Mesenchymal stem cell (in vitro differentiated cells and primary cell): ENCODE measurements at regions not wholly inside any gene's neighbourhood (a gene's known extent, or its start where the extent isn't known, plus 50 kb on each side); places are given as distances from the start of the nearest gene placed in this dataset.

Experiments
- DNase-seq: peaks from one replicate; pipeline ENCODE4 v3.0.0-alpha.2; 2013
- H2AFZ ChIP-seq: one replicate; pipeline ENCODE4 v1.6.1; 2013; ENCODE audit warnings: low read depth, mild to moderate bottlenecking, control low read depth, inconsistent platforms, low read length, moderate library complexity
- H2AK5ac ChIP-seq: 2 replicates; pipeline ENCODE4 v1.6.1; 2013; ENCODE audit warnings: low read length, moderate library complexity, mild to moderate bottlenecking, inconsistent platforms; ENCODE audit not compliant: severe bottlenecking
- H2BK120ac ChIP-seq: one replicate; pipeline ENCODE4 v1.6.1; 2013; ENCODE audit warnings: low read depth, mild to moderate bottlenecking, inconsistent platforms, low read length, moderate library complexity
- H2BK12ac ChIP-seq, 2 experiments: one replicate each; pipeline ENCODE4 v1.6.1; 2013; ENCODE audit warnings: inconsistent platforms in 2 of 2, low read length in 2 of 2, mild to moderate bottlenecking in 2 of 2, moderate library complexity in 2 of 2, control low read depth in 1 of 2
- H2BK15ac ChIP-seq: one replicate; pipeline ENCODE4 v1.6.1; 2013; ENCODE audit warnings: mild to moderate bottlenecking, low read depth, inconsistent platforms; ENCODE audit not compliant: poor library complexity, severe bottlenecking
- H2BK5ac ChIP-seq: 2 replicates; pipeline ENCODE4 v1.6.1; 2013; ENCODE audit warnings: low read depth, mild to moderate bottlenecking, low read length, control low read depth, inconsistent platforms; ENCODE audit not compliant: poor library complexity, severe bottlenecking
- H3K14ac ChIP-seq, 2 experiments: one replicate each; pipeline ENCODE4 v1.6.1; 2013; ENCODE audit warnings: inconsistent platforms in 2 of 2, low read length in 2 of 2, control low read depth in 1 of 2, mild to moderate bottlenecking in 1 of 2, moderate library complexity in 1 of 2
- H3K18ac ChIP-seq, 2 experiments: one replicate each; pipeline ENCODE4 v1.6.1; 2013; ENCODE audit warnings: inconsistent platforms in 2 of 2, low read length in 2 of 2, control low read depth in 1 of 2, low read depth in 1 of 2, mild to moderate bottlenecking in 1 of 2
- H3K23ac ChIP-seq, 2 experiments: one replicate each; pipeline ENCODE4 v1.6.1; 2013; ENCODE audit warnings: inconsistent platforms in 2 of 2, low read length in 2 of 2, mild to moderate bottlenecking in 2 of 2, moderate library complexity in 2 of 2, control low read depth in 1 of 2
- H3K27ac ChIP-seq: 2 replicates; pipeline ENCODE4 v1.5.1; 2013; ENCODE audit warnings: mild to moderate bottlenecking, moderate library complexity, low read length, control low read depth, inconsistent platforms; ENCODE audit not compliant: poor library complexity, severe bottlenecking
- H3K27me3 ChIP-seq, 2 experiments: 2 replicates each; pipeline versions ENCODE4 v1.6.1 to v1.7.0; 2013; ENCODE audit warnings: low read length in 2 of 2, mild to moderate bottlenecking in 2 of 2, moderate library complexity in 2 of 2, control low read depth in 1 of 2, inconsistent platforms in 1 of 2; ENCODE audit not compliant: control insufficient read depth in 1 of 2, insufficient read depth in 1 of 2
- H3K36me3 ChIP-seq, 2 experiments: 2 replicates each; pipeline versions ENCODE4 v1.6.1 to v1.7.0; 2013; ENCODE audit warnings: low read length in 2 of 2, control low read depth in 1 of 2, inconsistent platforms in 1 of 2, low read depth in 1 of 2, mild to moderate bottlenecking in 1 of 2; ENCODE audit not compliant: insufficient read depth in 2 of 2, control insufficient read depth in 1 of 2
- H3K4ac ChIP-seq, 2 experiments: one replicate each; pipeline ENCODE4 v1.6.1; 2013; ENCODE audit warnings: inconsistent platforms in 2 of 2, low read length in 2 of 2, mild to moderate bottlenecking in 2 of 2, moderate library complexity in 2 of 2, control low read depth in 1 of 2, low read depth in 1 of 2
- H3K4me1 ChIP-seq: 2 replicates; pipeline ENCODE4 v1.6.1; 2013; ENCODE audit warnings: low read depth, low read length, control low read depth; ENCODE audit not compliant: control insufficient read depth, insufficient read depth
- H3K4me2 ChIP-seq: 2 replicates; pipeline ENCODE4 v1.6.1; 2013; ENCODE audit warnings: low read length, mild to moderate bottlenecking, inconsistent platforms; ENCODE audit not compliant: poor library complexity, severe bottlenecking
- H3K4me3 ChIP-seq, 2 experiments: 2 replicates each; pipeline versions ENCODE4 v1.5.1 to v1.7.0; 2013; ENCODE audit warnings: low read length in 2 of 2, mild to moderate bottlenecking in 2 of 2, control low read depth in 1 of 2, low read depth in 1 of 2; ENCODE audit not compliant: insufficient read depth in 1 of 2
- H3K79me1 ChIP-seq: replicated peaks from 2 replicates; pipeline ENCODE4 v1.6.1; 2013; ENCODE audit warnings: mild to moderate bottlenecking, control low read depth, low read length, inconsistent platforms; ENCODE audit not compliant: poor library complexity, severe bottlenecking
- H3K9ac ChIP-seq: 2 replicates; pipeline ENCODE4 v1.7.0; 2013; ENCODE audit warnings: mild to moderate bottlenecking, low read length, moderate library complexity
- H3K9me3 ChIP-seq: 2 replicates; pipeline ENCODE4 v1.7.0; 2013; ENCODE audit warnings: mild to moderate bottlenecking, low read length; ENCODE audit not compliant: control insufficient read depth
- H4K8ac ChIP-seq: one replicate; pipeline ENCODE4 v1.6.1; 2013; ENCODE audit warnings: inconsistent platforms, mild to moderate bottlenecking, low read length, moderate library complexity
- H4K91ac ChIP-seq: one replicate; pipeline ENCODE4 v1.6.1; 2013; ENCODE audit warnings: mild to moderate bottlenecking, low read length, inconsistent platforms
- WGBS: methylation state at CpG from one replicate; pipeline ENCODE4 v1.1.7; 2013; ENCODE audit warnings: mixed read lengths; 5-methylcytosine and 5-hydroxymethylcytosine counted together

GRCh38 chrX:134734466-134734952, 62.5 kb downstream of the PABIR2 start:
- peaks cover 0 to 44% of the 10 kb centered on the region in 2 experiments for H3K27me3 ChIP-seq
- 41% methylated on average over 4 of the region's 4 CpGs for WGBS

GRCh38 chrX:134733591-134733990, 63.4 kb downstream of the PABIR2 start:
- Histone ChIP-seq H3K4ac (no peak overlapping the region), H3K4me2 (no peak overlapping the region), H2BK5ac (no peak overlapping the region), H3K36me3 (no peaks in the 10 kb centered on the region), H2AFZ (no peak overlapping the region), H2AK5ac (no peak overlapping the region), H2BK15ac (no peak overlapping the region), H4K91ac (peak overlapping the region; percentile 15), H3K4me3 (no peak overlapping the region), H3K4me1 (peaks cover 4% of the 10 kb centered on the region), H3K9ac (no peak overlapping the region), H3K27ac (no peak overlapping the region), H4K8ac (peak overlapping the region; percentile 80), H3K79me1 (no peaks in the 10 kb centered on the region), H3K18ac (peak overlapping the region; percentile 52 to 54), H2BK120ac (peak overlapping the region; percentile 61), H3K23ac (no peak overlapping the region), H2BK12ac (peak overlapping the region in 1 of 2 experiments; percentile 25), H3K9me3 (no peaks in the 10 kb centered on the region), H3K27me3 (peaks cover 0 to 39% of the 10 kb centered on the region in 2 experiments), H3K14ac (peak overlapping the region in 1 of 2 experiments; percentile 48)
- no peak for DNase-seq
- 69% methylated on average over 2 of the region's 2 CpGs for WGBS

More at GRCh38 chrX:134734466-134734952, 62.5 kb downstream of the PABIR2 start:
- H2BK15ac ChIP-seq, result peak overlapping the region; percentile 90
- no peaks in the 10 kb centered on the region for H3K36me3 ChIP-seq
- H3K18ac ChIP-seq, result peak overlapping the region; percentile 62 to 70
- no peak overlapping the region for H3K4me3 ChIP-seq
- H3K4me1 ChIP-seq, result peaks cover 4% of the 10 kb centered on the region
- H3K14ac ChIP-seq, result no peak overlapping the region
- H2BK120ac ChIP-seq, result no peak overlapping the region
- no peak overlapping the region for H2BK5ac ChIP-seq
- no peak overlapping the region for H3K9ac ChIP-seq
- H4K91ac ChIP-seq, result peak overlapping the region; percentile 61
- H3K4ac ChIP-seq, result peak overlapping the region; percentile 67 to 75
- H3K4me2 ChIP-seq, result no peak overlapping the region
- no peaks in the 10 kb centered on the region for H3K79me1 ChIP-seq
- H2AFZ ChIP-seq, result no peak overlapping the region
- no peak overlapping the region for H3K23ac ChIP-seq
- H3K9me3 ChIP-seq, result no peaks in the 10 kb centered on the region
- no peak overlapping the region for H2AK5ac ChIP-seq
- no peak overlapping the region for H3K27ac ChIP-seq
- DNase-seq, result peak; percentile 44
- H2BK12ac ChIP-seq, result peak overlapping the region in 1 of 2 experiments; percentile 66
- H4K8ac ChIP-seq, result peak overlapping the region; percentile 80

GRCh38 chrX:134732676-134733075, 64.3 kb downstream of the PABIR2 start:
- no peak for DNase-seq
- Histone ChIP-seq H3K9me3 (no peaks in the 10 kb centered on the region), H3K23ac (no peak overlapping the region), H3K27ac (no peak overlapping the region), H2BK5ac (no peak overlapping the region), H2AFZ (no peak overlapping the region), H3K27me3 (peaks cover 0 to 31% of the 10 kb centered on the region in 2 experiments), H4K91ac (no peak overlapping the region), H3K36me3 (no peaks in the 10 kb centered on the region), H3K4me2 (no peak overlapping the region), H4K8ac (no peak overlapping the region), H3K18ac (peak overlapping the region in 1 of 2 experiments; percentile 9), H3K4ac (no peak overlapping the region), H3K14ac (no peak overlapping the region), H2BK15ac (no peak overlapping the region), H2AK5ac (no peak overlapping the region), H2BK120ac (no peak overlapping the region), H3K9ac (no peak overlapping the region), H2BK12ac (peak overlapping the region in 1 of 2 experiments; percentile 39), H3K4me3 (no peak overlapping the region), H3K79me1 (no peaks in the 10 kb centered on the region), H3K4me1 (peaks cover 4% of the 10 kb centered on the region)
- 84% methylated on average over 6 of the region's 6 CpGs for WGBS

GRCh38 chrX:134732152-134732551, 64.9 kb downstream of the PABIR2 start:
- Histone ChIP-seq H3K27me3 (peaks cover 0 to 31% of the 10 kb centered on the region in 2 experiments), H2AK5ac (no peak overlapping the region), H3K4me2 (no peak overlapping the region), H3K4me3 (no peak overlapping the region), H3K14ac (no peak overlapping the region), H4K8ac (no peak overlapping the region), H2BK120ac (no peak overlapping the region), H3K36me3 (no peaks in the 10 kb centered on the region), H3K23ac (no peak overlapping the region), H2BK12ac (no peak overlapping the region), H3K79me1 (no peaks in the 10 kb centered on the region), H3K4ac (no peak overlapping the region), H2AFZ (no peak overlapping the region), H3K18ac (no peak overlapping the region), H3K9ac (no peak overlapping the region), H4K91ac (no peak overlapping the region), H3K4me1 (peaks cover 4% of the 10 kb centered on the region), H2BK15ac (no peak overlapping the region), H3K9me3 (no peaks in the 10 kb centered on the region), H2BK5ac (no peak overlapping the region), H3K27ac (no peak overlapping the region)
- WGBS, result 100% methylated on average over 1 of the region's 3 CpGs
- DNase-seq, result no peak
